Liver (tissue), 8 donors: ENCODE measurements at regions not wholly inside any gene's neighbourhood (a gene's known extent, or its start where the extent isn't known, plus 50 kb on each side); places are given as distances from the start of the nearest gene placed in this dataset.

ENCODE experiments used
- DNase-seq: peaks from one replicate; pipeline ENCODE4 v3.0.0-alpha.2; 2017; ENCODE audit warnings: low spot score
- H3K27ac ChIP-seq, 2 donors: one replicate each; pipeline ENCODE4 v1.7.0; 2013; ENCODE audit warnings: inconsistent platforms in 2 of 2, low read length in 2 of 2, control low read depth in 1 of 2, low read depth in 1 of 2, mild to moderate bottlenecking in 1 of 2
- H3K27me3 ChIP-seq, 4 donors: one replicate each; pipeline versions ENCODE4 v1.6.1 to v1.7.0; 2013; ENCODE audit warnings: low read length in 3 of 4, inconsistent platforms in 1 of 4, mild to moderate bottlenecking in 1 of 4, moderate library complexity in 1 of 4; ENCODE audit not compliant: control insufficient read depth in 4 of 4, insufficient read depth in 4 of 4
- H3K36me3 ChIP-seq, 4 donors: one replicate each; pipeline versions ENCODE4 v1.6.1 to v1.7.0; 2013; ENCODE audit warnings: low read length in 3 of 4, mild to moderate bottlenecking in 3 of 4, low read depth in 1 of 4, moderate library complexity in 1 of 4; ENCODE audit not compliant: control insufficient read depth in 4 of 4, insufficient read depth in 3 of 4
- H3K4me1 ChIP-seq, 4 donors: one replicate each; pipeline versions ENCODE4 v1.6.1 to v1.7.0; 2013; ENCODE audit warnings: low read length in 3 of 4, mild to moderate bottlenecking in 3 of 4, moderate library complexity in 1 of 4; ENCODE audit not compliant: control insufficient read depth in 4 of 4, insufficient read depth in 4 of 4
- H3K4me3 ChIP-seq, 3 donors: one replicate each; pipeline versions ENCODE4 v1.6.1 to v1.7.0; 2013; ENCODE audit warnings: low read length in 3 of 3, control low read depth in 1 of 3, low read depth in 1 of 3, mild to moderate bottlenecking in 1 of 3
- H3K9ac ChIP-seq, 2 donors: one replicate each; pipeline ENCODE4 v1.7.0; 2013; ENCODE audit warnings: low read length in 2 of 2, mild to moderate bottlenecking in 2 of 2, moderate library complexity in 2 of 2, control low read depth in 1 of 2, low read depth in 1 of 2
- H3K9me3 ChIP-seq, 4 donors: one replicate each; pipeline versions ENCODE4 v1.6.1 to v1.7.0; 2013; ENCODE audit warnings: low read length in 3 of 4; ENCODE audit not compliant: control insufficient read depth in 4 of 4
- ATF3 ChIP-seq: IDR thresholded peaks from 2 replicates; pipeline ENCODE4 v1.6.1; 2016; ENCODE audit warnings: antibody characterized with exemption
- EGR1 ChIP-seq, 2 donors: IDR thresholded peaks; 2 replicates each; pipeline ENCODE4 v1.6.1; 2016 to 2018; ENCODE audit warnings: antibody characterized with exemption in 2 of 2, low read depth in 2 of 2
- FOXA1 ChIP-seq: IDR thresholded peaks from 2 replicates; pipeline ENCODE4 v1.6.1; 2016; ENCODE audit warnings: antibody characterized with exemption
- FOXA2 ChIP-seq: IDR thresholded peaks from 2 replicates; pipeline ENCODE4 v1.6.1; 2016; ENCODE audit warnings: antibody characterized with exemption
- GABPA ChIP-seq, 2 donors: IDR thresholded peaks in 1 of 2; conservative IDR thresholded peaks in 1 of 2; 2 replicates each; pipeline ENCODE4 v1.6.1; 2016; ENCODE audit warnings: antibody characterized with exemption in 2 of 2, mild to moderate bottlenecking in 1 of 2, moderate library complexity in 1 of 2
- HNF4A ChIP-seq, 2 donors: conservative IDR thresholded peaks; 2 replicates each; pipeline ENCODE4 v1.6.1; 2016; ENCODE audit warnings: antibody characterized with exemption in 2 of 2, mild to moderate bottlenecking in 2 of 2
- HNF4G ChIP-seq: IDR thresholded peaks from 2 replicates; pipeline ENCODE4 v1.6.1; 2016; ENCODE audit warnings: antibody characterized with exemption
- JUND ChIP-seq, 2 donors: IDR thresholded peaks; 2 replicates each; pipeline ENCODE4 v1.6.1; 2016; ENCODE audit warnings: antibody characterized with exemption in 2 of 2
- MAX ChIP-seq: IDR thresholded peaks from 2 replicates; pipeline ENCODE4 v1.6.1; 2016; ENCODE audit warnings: antibody characterized with exemption
- NR2F2 ChIP-seq: IDR thresholded peaks from 2 replicates; pipeline ENCODE4 v1.6.1; 2016; ENCODE audit warnings: antibody characterized with exemption
- RXRA ChIP-seq, 2 donors: IDR thresholded peaks; 2 replicates each; pipeline ENCODE4 v1.6.1; 2017 to 2018; ENCODE audit warnings: antibody characterized with exemption in 2 of 2, mild to moderate bottlenecking in 1 of 2
- SP1 ChIP-seq: IDR thresholded peaks from 2 replicates; pipeline ENCODE4 v1.6.1; 2018; ENCODE audit warnings: antibody characterized with exemption, mild to moderate bottlenecking
- TAF1 ChIP-seq: conservative IDR thresholded peaks from 2 replicates; pipeline ENCODE4 v1.6.1; 2016; ENCODE audit warnings: antibody characterized with exemption, mild to moderate bottlenecking
- YY1 ChIP-seq: IDR thresholded peaks from 2 replicates; pipeline ENCODE4 v1.6.1; 2016; ENCODE audit warnings: antibody characterized with exemption, mild to moderate bottlenecking
- WGBS: extraction: QIAGEN DNeasy Blood & Tissue Kit; methylation state at CpG from one replicate; pipeline ENCODE4 v1.1.7; 2013; 5-methylcytosine and 5-hydroxymethylcytosine counted together
- TF ChIP-seq, protein P1 (sequence below): IDR thresholded peaks from 2 replicates; pipeline ENCODE4 v1.6.1; 2016; ENCODE audit warnings: antibody characterized with exemption, mild to moderate bottlenecking
- TF ChIP-seq, protein P2 (sequence below): fragments of 150-350 bp; IDR thresholded peaks from 2 replicates; pipeline ENCODE4 v1.5.1; 2017; ENCODE audit warnings: improper control_type of control experiment, low read depth, low read length; ENCODE audit not compliant: missing input control
- TF ChIP-seq, protein P3 (sequence below): IDR thresholded peaks from 2 replicates; pipeline ENCODE4 v1.6.1; 2016; ENCODE audit warnings: antibody characterized with exemption
- donor health status: healthy.
- donor health status: healthy.
- donor health status: healthy.
- donor health status: healthy.
- donor health status: healthy.

DNA sequence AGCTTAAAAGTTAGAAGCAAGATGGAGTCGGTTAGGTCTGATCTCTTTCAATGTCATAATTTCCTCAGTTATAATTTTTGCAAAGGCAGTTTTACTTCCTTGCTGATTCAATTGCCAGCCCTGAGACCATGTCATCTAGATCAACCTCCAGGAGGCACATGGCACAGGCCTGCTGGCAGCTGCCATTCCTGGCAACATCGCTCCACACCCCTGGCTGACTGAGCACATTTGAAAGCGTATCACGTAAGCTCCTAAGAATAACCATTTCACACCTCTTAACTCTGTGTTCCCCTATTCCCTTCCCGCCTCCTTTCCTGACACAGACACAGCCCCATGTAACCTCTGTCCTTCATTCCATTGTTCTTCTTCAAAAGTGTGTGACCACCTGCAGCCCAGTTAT is 313.9 kb upstream of the CTNNB1 start:
- TF ChIP-seq SP1: no peak
- no peak for TF ChIP-seq HNF4A (conservative IDR thresholded peaks at IDR 0.05)
- no peak for TF ChIP-seq ATF3
- TF ChIP-seq, protein P1, sequence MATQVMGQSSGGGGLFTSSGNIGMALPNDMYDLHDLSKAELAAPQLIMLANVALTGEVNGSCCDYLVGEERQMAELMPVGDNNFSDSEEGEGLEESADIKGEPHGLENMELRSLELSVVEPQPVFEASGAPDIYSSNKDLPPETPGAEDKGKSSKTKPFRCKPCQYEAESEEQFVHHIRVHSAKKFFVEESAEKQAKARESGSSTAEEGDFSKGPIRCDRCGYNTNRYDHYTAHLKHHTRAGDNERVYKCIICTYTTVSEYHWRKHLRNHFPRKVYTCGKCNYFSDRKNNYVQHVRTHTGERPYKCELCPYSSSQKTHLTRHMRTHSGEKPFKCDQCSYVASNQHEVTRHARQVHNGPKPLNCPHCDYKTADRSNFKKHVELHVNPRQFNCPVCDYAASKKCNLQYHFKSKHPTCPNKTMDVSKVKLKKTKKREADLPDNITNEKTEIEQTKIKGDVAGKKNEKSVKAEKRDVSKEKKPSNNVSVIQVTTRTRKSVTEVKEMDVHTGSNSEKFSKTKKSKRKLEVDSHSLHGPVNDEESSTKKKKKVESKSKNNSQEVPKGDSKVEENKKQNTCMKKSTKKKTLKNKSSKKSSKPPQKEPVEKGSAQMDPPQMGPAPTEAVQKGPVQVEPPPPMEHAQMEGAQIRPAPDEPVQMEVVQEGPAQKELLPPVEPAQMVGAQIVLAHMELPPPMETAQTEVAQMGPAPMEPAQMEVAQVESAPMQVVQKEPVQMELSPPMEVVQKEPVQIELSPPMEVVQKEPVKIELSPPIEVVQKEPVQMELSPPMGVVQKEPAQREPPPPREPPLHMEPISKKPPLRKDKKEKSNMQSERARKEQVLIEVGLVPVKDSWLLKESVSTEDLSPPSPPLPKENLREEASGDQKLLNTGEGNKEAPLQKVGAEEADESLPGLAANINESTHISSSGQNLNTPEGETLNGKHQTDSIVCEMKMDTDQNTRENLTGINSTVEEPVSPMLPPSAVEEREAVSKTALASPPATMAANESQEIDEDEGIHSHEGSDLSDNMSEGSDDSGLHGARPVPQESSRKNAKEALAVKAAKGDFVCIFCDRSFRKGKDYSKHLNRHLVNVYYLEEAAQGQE: no peak
- no peak for TF ChIP-seq JUND (IDR thresholded peaks at IDR 0.05)
- TF ChIP-seq MAX: no peak
- no peak for TF ChIP-seq HNF4G
- no peak for TF ChIP-seq FOXA1
- no peak for TF ChIP-seq YY1
- no peak for TF ChIP-seq TAF1
- no peak for TF ChIP-seq GABPA (IDR thresholded peaks at IDR 0.05 in 1 of 2, conservative IDR thresholded peaks at IDR 0.05 in 1 of 2)
- TF ChIP-seq, protein P2, sequence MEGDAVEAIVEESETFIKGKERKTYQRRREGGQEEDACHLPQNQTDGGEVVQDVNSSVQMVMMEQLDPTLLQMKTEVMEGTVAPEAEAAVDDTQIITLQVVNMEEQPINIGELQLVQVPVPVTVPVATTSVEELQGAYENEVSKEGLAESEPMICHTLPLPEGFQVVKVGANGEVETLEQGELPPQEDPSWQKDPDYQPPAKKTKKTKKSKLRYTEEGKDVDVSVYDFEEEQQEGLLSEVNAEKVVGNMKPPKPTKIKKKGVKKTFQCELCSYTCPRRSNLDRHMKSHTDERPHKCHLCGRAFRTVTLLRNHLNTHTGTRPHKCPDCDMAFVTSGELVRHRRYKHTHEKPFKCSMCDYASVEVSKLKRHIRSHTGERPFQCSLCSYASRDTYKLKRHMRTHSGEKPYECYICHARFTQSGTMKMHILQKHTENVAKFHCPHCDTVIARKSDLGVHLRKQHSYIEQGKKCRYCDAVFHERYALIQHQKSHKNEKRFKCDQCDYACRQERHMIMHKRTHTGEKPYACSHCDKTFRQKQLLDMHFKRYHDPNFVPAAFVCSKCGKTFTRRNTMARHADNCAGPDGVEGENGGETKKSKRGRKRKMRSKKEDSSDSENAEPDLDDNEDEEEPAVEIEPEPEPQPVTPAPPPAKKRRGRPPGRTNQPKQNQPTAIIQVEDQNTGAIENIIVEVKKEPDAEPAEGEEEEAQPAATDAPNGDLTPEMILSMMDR: no peak
- TF ChIP-seq EGR1 (IDR thresholded peaks at IDR 0.05; ENCODE audit: low read depth in 2 of 2): no peak
- no peak for TF ChIP-seq RXRA (IDR thresholded peaks at IDR 0.05)
- TF ChIP-seq NR2F2: no peak
- no peak for TF ChIP-seq FOXA2
- TF ChIP-seq, protein P3, sequence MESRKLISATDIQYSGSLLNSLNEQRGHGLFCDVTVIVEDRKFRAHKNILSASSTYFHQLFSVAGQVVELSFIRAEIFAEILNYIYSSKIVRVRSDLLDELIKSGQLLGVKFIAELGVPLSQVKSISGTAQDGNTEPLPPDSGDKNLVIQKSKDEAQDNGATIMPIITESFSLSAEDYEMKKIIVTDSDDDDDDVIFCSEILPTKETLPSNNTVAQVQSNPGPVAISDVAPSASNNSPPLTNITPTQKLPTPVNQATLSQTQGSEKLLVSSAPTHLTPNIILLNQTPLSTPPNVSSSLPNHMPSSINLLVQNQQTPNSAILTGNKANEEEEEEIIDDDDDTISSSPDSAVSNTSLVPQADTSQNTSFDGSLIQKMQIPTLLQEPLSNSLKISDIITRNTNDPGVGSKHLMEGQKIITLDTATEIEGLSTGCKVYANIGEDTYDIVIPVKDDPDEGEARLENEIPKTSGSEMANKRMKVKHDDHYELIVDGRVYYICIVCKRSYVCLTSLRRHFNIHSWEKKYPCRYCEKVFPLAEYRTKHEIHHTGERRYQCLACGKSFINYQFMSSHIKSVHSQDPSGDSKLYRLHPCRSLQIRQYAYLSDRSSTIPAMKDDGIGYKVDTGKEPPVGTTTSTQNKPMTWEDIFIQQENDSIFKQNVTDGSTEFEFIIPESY: no peak
- no peak for DNase-seq
- WGBS: 98% methylated on average over 5 of the region's 5 CpGs
- no peak overlapping the region for H3K4me3 ChIP-seq
- peaks cover 0 to 3% (median 0%) of the 10 kb centered on the region in 4 donors for H3K4me1 ChIP-seq
- no peaks in the 10 kb centered on the region for H3K27me3 ChIP-seq
- H3K36me3 ChIP-seq: no peaks in the 10 kb centered on the region
- no peak overlapping the region for H3K9ac ChIP-seq
- H3K9me3 ChIP-seq: no peaks in the 10 kb centered on the region
- no peak overlapping the region for H3K27ac ChIP-seq
